ENCODE measurements at regions not wholly inside any gene's neighbourhood (a gene's known extent, or its start where the extent isn't known, plus 50 kb on each side); places are given as distances from the start of the nearest gene placed in this dataset.

DNA sequence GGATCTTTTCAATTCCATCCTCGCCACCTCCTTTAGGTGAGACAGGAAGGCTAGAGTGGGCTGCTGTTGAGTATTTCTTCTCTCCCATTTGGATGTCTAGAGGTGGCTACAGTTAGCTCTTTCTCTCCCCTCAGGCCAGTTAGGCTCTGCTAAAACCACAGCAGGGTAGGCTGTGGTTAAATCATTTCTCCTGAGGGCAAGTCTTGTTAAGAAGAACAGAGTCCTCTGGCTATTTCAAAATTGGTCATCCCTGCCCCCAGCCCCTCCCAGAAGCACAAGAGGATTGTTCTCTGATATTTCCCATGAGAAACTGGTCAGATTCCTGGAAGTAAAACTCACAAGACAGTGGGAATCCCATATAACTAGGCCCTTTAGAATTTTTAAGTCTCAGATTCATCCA, 1359.5 kb downstream of the TECRL start:
- no peaks in the 10 kb centered on the region for H3K4me1 ChIP-seq (ENCODE audit: insufficient read depth)
- DNase-seq (ENCODE audit: low spot score) = no peak
- H3K27me3 ChIP-seq = no peaks in the 10 kb centered on the region
- H3K4me2 ChIP-seq = no peak overlapping the region
- TF ChIP-seq CTCF (IDR thresholded peaks at IDR 0.05; ENCODE audit: poor library complexity) (no peak), EZH2phosphoT487 (IDR thresholded peaks at IDR 0.05; ENCODE audit: low read depth, severe bottlenecking, unreplicated experiment) (no peak), EZH2 (IDR thresholded peaks at IDR 0.05; ENCODE audit: borderline replicate concordance) (no peak)
- no peak overlapping the region for H3K27ac ChIP-seq
- no peaks in the 10 kb centered on the region for H3K9me2 ChIP-seq (replicated peaks; ENCODE audit: insufficient read depth)
- no peaks in the 10 kb centered on the region for H3K79me2 ChIP-seq
- WGBS (ENCODE audit: low lambda C conversion rate, missing lambda C conversion rate) = 88% methylated on average over 1 of the region's 1 CpG
- no peak overlapping the region for H2AFZ ChIP-seq
- H4K20me1 ChIP-seq (ENCODE audit: insufficient read depth, poor library complexity, severe bottlenecking) = no peaks in the 10 kb centered on the region
- no peaks in the 10 kb centered on the region for H3K9me3 ChIP-seq (ENCODE audit: low read depth)
- no peak overlapping the region for H3K4me3 ChIP-seq
- H3K36me3 ChIP-seq (replicated peaks; ENCODE audit: insufficient read depth, low read depth) = no peaks in the 10 kb centered on the region

GRCh38 chr4:63049278-63049677, 1360.0 kb downstream of the TECRL start:
- H3K36me3 ChIP-seq (replicated peaks; ENCODE audit: insufficient read depth, low read depth) = no peaks in the 10 kb centered on the region
- H3K9me2 ChIP-seq (replicated peaks; ENCODE audit: insufficient read depth) = no peaks in the 10 kb centered on the region
- no peaks in the 10 kb centered on the region for H3K9me3 ChIP-seq (ENCODE audit: low read depth)
- H3K27me3 ChIP-seq = no peaks in the 10 kb centered on the region
- DNase-seq (ENCODE audit: low spot score) = no peak
- H3K27ac ChIP-seq = no peak overlapping the region
- 25% methylated on average over 1 of the region's 1 CpG for WGBS (ENCODE audit: low lambda C conversion rate, missing lambda C conversion rate)
- no peak for TF ChIP-seq EZH2 (IDR thresholded peaks at IDR 0.05; ENCODE audit: borderline replicate concordance)
- no peak for TF ChIP-seq EZH2phosphoT487 (IDR thresholded peaks at IDR 0.05; ENCODE audit: low read depth, severe bottlenecking, unreplicated experiment)
- TF ChIP-seq CTCF (IDR thresholded peaks at IDR 0.05; ENCODE audit: poor library complexity) = no peak
- no peak overlapping the region for H2AFZ ChIP-seq
- no peak overlapping the region for H3K4me3 ChIP-seq
- no peaks in the 10 kb centered on the region for H4K20me1 ChIP-seq (ENCODE audit: insufficient read depth, poor library complexity, severe bottlenecking)
- H3K4me1 ChIP-seq (ENCODE audit: insufficient read depth) = no peaks in the 10 kb centered on the region
- no peaks in the 10 kb centered on the region for H3K79me2 ChIP-seq
- H3K4me2 ChIP-seq = no peak overlapping the region

DNA sequence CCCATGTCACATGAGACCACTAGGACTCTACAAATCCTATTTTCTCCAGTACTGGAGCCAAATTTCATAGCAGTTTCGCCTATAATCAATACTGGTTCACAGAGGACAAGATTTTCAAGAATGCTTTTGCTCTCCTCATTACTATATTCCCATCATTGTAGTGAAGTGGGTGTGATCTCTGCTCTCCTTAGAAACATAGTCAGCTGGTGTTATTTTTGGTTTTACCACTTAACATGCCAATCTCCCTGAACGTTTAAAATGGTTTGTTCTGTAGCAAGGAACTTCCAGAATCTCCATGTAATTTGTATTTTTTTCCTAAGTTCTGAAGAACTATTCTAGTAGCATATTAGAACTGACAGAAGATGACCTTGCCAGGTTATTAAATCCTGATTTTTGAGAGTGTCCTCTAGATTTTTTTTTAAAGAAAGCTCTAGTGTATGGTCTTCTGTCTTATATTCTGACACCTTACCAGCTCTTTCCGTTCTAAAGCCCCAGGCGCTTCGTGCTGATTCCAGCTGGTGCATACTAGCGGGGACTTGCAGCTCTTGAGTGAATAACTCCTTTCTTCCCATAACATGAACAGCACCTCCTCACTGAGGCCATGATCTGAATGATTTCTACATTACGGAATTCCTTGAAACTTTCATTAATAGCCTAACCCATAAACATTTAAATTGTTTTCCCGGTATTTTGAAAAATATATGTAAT, 1372.9 kb downstream of the TECRL start:
- Histone ChIP-seq H4K20me1 (ENCODE audit: insufficient read depth, poor library complexity, severe bottlenecking) (no peaks in the 10 kb centered on the region), H3K4me3 (no peak overlapping the region)
- TF ChIP-seq CTCF (IDR thresholded peaks at IDR 0.05; ENCODE audit: poor library complexity) = no peak
- no peak for TF ChIP-seq EZH2phosphoT487 (IDR thresholded peaks at IDR 0.05; ENCODE audit: low read depth, severe bottlenecking, unreplicated experiment)
- no peak for TF ChIP-seq EZH2 (IDR thresholded peaks at IDR 0.05; ENCODE audit: borderline replicate concordance)

More for the DNA sequence above, 1372.9 kb downstream of the TECRL start:
- Histone ChIP-seq H3K9me3 (ENCODE audit: low read depth) (no peaks in the 10 kb centered on the region), H3K79me2 (no peaks in the 10 kb centered on the region), H3K27me3 (no peaks in the 10 kb centered on the region), H3K36me3 (replicated peaks; ENCODE audit: insufficient read depth, low read depth) (no peaks in the 10 kb centered on the region), H3K9me2 (replicated peaks; ENCODE audit: insufficient read depth) (no peaks in the 10 kb centered on the region), H3K27ac (no peak overlapping the region), H3K4me2 (no peak overlapping the region), H3K4me1 (ENCODE audit: insufficient read depth) (no peaks in the 10 kb centered on the region), H2AFZ (no peak overlapping the region)
- WGBS (ENCODE audit: low lambda C conversion rate, missing lambda C conversion rate) = 78% methylated on average over 8 of the region's 8 CpGs
- no peak for DNase-seq (ENCODE audit: low spot score)
